Fibroblast of skin of back (primary cell): ENCODE measurements at regions not wholly inside any gene's neighbourhood (a gene's known extent, or its start where the extent isn't known, plus 50 kb on each side); places are given as distances from the start of the nearest gene placed in this dataset.

Source experiments
- DNase-seq: peaks from one replicate; pipeline ENCODE4 v3.0.0-alpha.2; 2013

DNA sequence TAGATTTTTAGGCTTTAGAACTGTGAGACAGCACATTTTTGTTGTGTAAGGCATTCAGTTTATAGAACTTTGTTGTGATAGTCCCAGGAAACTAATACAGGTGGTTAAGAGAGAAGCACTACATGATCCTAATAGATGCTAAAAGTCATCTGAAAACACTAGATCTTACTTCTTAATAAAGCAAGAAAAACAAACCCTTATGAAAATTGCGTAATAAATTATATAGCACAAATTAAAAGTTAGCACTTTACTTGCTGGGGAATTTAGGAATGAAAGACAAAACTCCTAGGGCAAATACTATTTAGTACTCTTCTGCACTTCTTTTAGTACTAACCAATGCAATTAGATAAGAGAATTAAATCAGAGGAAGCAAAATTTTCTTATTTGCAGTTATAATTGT, 163.3 kb upstream of the SHISA6 start:
- no peak for DNase-seq

DNA sequence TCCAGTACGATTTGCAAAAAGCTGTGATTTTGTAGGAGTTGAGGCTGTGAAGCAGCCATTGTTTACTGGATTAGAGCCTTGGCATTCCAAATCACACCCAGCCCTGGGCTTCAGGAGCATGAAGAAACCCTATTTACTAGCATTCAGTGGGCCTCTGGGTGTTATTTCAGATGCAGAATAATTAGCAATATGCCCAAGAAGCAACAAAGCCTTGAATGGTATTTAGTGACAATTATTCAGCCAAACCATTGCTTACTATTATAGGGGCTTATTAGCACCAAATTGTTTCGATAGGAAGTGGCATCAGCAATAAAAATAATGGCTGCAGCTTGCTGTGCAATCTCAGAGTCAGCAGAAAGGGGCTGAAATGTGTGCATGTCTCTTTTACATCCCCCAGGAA, 166.6 kb upstream of the SHISA6 start:
- no peak for DNase-seq

DNA sequence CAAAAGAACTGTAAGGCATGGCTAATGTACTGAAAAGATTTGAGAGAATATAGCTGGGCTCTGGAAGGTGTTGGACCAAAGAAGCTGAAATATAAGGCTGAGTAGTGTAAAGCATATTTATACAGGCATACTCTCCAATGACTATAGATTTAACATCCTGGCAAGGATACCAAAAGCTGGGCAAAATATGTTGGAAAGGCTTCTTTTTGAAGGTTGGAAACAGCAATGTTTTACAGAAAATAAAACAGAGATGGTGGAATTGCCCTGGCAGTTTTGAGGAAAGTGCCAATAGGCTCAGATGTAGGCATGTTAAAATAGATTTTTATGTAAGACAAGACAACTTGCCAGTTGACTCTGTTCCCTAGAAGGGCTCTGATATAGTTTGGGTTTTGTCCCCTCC, 184.1 kb upstream of the SHISA6 start:
- DNase-seq, result no peak

DNA sequence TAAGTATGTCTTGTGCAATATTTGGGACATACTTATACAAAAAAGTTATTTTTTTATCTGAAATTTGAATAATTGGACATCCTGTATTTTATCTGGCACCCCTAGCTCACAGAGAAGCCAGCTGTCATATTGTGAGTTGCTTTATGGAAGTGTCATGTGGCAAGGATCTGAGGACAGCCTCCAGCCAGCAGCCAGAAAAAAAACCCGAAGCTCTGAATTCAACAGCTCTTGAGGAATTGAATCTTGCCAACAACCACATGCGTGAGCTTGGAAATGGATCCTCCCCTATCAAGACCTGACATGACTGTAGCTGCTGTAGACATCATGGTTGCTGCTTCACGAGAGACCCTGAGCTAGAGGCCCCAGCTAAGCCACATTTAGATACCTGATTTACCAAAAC, 187.2 kb upstream of the SHISA6 start:
- DNase-seq, result no peak

DNA sequence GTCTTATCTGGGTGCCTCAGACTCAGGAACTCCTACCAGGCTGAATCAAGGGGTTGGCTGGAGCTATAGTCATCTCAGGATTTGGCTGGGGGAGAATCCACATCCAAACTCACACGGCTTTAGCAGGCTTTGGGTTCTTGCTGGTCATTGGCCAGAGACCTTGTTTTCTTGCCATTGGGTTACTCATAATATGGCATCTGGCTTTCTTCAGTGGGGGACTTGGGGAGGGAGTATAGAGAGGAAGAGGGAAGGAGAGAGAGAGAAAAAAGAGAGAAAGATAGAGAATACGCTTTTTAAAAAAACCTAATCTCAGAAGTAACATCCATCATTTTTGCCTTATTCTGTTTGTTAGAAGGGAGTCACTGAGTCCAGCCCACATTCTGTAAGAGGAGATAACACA, 191.5 kb upstream of the SHISA6 start:
- DNase-seq, result no peak

DNA sequence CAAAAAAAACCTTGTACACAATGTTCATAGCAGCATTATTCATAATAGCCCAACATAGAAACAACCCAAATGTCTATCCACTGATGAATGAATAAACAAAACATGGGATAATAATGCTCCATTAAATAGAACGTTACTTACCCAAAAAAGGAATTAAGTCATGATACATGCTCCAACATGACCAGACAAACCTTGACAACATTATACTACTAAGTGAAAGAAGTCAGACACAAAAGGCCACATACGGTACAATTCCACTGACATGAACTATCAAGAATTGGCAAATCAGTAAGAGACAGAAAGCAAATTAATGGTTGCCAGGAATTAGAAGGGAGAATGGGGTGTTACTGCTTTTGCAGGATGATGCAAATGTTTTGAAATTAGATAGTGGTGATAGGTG, 193.8 kb upstream of the SHISA6 start:
- DNase-seq, result no peak

DNA sequence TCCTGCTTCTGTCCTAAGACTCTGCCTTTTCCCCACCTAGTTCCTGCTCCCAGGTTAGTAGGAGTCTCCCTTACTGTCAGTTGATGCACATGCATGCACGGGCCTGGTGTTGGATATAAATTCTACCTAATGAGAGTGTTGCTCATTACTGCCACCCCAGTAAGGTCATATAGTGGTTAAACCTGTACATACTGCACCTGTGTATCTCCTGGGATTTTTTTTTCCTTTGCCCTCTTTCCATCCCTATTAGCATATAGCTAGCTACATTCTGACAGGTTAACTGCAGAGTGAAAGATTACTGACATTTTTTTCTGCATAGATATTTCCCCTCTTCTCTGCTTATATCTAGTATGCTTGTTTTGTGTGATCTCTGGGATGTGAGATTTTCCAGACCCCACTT, 201.5 kb upstream of the PIRT start:
- DNase-seq, result no peak

DNA sequence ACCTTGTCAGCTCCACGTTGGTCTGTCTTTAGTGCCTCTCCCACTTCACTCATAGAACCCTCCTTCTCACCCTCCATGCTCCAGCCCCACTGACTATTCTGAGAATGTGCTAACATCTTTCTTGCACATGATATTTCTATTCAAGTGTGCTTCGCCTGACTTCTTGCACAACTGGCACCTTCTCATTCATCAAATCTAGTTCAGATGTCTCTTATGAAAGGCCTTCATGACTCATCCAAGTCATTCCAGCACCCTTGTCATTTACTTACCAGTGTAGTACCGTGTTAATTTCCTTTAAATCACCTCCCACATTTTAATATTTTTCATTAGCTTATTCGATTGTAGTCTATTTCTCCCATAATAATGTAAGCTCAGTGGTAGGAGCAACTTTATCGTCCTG, 197.8 kb upstream of the PIRT start:
- DNase-seq, result no peak

DNA sequence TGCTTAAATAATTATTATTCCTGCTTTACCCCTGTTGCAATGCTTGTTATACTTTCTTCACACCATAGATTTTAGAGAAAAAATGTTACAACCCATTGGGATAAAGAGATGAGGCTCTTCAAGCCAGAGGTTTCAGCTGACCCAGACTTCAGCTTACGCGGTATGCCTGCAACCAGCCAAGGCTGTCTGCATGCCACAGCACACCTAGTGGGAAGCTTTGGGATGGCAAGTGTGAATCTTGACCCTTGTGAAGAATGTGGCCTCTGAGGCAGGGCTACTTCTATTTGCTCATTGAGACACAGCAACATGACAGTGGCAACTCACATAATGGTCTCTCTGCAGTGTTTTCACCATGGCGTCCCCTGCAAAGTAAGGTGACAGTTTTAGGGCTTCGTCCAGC, 193.9 kb upstream of the PIRT start:
- DNase-seq, result no peak

DNA sequence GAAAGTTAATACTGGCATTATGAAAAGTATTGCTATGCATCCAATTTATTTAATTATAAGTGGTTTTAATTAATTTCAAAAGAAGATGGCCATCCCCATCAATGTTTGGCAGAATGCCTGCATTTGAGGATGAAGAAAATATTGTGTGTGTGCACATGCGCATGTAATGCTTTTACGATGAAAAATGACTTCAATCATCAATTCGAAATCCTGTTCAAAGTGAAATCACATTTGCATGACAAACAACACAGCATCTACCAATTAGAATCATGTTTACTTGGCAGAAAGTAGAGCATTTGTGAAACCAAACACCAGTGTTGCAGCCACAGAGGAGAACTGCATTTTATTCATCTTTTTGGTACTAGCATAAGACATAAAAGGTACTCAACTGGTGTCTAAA, 191.9 kb upstream of the PIRT start:
- DNase-seq, result no peak

DNA sequence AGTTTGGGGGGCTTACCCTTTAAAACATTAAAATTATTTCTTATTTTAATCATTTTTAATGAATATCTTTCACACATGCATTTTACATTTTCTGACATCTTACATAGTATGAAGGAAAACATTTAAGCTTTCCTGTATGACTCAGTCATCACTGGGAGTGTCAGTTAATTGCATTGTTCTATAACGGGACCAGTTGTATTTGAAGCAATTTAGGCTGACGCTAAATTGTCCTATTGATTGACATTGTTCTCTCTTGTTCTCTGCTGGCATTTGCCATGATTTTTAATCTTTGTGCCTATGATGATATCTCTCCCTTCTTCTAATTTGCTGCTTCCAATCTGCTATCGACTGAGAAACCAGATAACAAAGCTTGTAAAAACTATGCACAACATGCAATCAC, 190.5 kb upstream of the PIRT start:
- DNase-seq, result no peak

DNA sequence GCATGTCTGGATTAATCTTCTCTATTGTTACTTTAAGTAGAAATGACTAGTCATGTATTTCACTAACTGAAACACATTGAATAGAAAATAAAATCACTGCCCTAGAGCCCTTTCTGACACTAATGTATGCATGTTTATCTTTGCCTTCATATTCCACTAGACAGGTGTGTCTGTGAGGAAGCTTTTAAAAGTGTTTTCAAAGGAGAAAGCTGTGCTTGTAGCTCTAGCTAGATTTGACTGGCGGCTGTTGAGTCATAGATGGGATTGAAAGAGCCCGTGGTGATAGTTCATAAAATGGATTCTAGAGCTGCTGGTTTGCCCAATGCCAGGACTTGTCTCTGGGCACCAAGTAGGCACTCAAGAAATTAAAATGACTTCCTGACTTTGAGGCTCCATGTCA, 189.0 kb upstream of the PIRT start:
- DNase-seq, result no peak

DNA sequence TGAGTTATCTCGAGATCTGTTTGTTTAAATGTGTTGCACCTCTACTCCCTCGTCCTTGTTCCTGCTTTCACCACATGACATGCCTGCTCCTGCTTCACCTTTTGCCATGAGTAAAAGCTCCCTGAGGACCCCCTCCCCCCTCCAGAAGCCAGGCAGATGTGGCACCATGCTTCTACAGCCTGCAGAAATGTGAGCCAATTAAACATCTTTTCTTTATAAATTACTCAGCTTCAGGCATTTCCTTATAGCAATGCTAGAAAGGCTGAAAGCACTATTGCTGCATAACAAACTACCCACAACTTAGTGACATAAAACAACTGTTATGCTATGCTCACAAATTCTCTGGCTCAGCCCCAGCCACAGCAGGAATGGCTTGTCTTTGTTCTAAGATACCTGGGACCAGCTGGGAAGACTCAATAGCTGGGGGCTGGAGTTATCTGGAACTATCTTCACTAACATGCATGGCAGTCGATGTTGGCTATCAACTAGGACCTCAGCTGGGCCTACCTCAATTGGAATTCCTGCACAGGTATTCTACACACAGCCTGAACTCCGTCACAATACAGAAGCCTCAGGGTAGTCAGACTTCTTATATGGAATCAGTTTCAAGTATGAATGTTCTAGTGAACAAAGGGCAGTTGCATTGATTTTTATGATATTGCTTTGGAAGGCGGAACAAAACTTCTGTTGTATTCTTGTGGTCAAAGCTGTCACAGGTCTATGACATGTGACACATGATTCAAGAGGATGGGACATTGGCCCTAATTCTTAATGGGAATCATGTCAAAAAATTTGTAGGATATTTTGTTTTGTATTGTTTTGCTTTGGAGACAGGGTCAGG, 186.0 kb upstream of the PIRT start:
- DNase-seq, result no peak

DNA sequence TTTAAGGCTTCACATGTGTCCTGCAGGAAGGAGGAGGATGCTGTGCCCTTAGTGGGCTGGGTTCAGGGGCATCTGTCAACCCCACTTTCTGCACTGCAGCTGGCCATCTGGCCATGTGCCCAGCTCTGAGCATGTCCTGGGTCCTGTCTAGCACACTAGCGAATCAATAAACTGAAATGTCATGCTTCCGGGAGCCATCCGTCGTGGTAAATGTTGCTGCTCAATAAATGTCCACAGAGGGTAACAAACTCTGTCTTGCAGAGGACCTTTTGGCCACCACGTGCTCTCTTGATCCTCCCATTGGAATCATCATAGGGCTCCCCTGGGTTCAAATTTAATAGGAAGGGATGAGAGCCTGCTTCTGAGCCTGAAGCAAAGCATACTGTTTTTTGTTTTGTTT, 168.6 kb upstream of the PIRT start:
- DNase-seq, result no peak

DNA sequence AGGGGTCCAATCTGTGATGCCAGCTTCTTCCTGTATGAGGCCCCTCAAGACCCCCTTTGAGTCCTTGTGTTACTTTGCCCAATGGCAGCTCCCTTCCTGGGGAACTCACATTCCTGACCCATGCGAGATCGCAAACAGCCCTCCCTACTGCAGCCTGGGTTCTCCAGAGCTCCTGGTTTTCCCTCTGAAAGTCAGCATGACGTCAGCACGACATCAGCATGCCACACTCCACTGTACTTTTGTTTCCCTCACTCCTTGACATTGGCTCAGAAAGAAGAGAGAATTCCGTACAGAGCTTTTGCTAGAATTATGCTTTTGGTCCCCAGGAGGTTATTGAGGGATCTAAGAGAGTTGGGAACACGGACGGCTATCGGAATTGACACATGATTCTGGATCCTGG, 168.1 kb upstream of the PIRT start:
- no peak for DNase-seq

DNA sequence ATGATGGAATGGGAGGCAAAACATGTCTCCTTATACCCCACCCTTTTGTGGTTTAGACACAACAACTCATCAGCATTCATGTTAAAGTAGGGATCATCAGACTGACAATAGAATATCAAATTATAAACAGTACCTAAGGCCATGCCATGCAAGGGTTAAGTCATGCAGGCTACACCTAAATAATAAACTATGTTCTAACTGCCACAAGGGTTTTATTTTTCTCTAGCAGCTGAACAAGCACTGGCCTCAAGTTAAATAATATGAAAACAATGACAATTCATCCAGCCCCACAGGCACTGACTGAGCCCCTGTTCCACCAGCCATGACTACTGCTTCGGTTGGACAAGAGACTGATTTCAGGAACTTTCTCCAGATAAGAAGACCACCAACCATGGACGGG, 164.5 kb upstream of the PIRT start:
- no peak for DNase-seq

DNA sequence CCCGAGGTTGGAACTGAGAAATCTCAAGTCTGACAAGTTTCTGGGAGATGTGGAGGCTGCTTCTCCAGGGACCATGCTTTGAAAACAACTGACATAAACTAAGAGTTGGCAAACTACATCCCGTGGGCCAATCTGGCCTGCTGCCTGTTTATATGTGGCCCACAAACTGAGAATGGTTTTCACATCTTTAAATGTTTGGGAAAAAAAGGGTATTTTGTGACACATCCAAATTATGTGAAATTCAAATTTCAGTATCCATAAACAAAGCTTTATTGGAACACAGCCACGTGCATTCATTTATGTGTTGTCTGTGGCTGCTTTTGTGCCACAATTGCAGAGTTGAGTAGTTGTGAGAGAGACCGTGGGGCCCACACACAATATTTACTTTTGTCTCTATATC, 163.8 kb upstream of the PIRT start:
- no peak for DNase-seq

DNA sequence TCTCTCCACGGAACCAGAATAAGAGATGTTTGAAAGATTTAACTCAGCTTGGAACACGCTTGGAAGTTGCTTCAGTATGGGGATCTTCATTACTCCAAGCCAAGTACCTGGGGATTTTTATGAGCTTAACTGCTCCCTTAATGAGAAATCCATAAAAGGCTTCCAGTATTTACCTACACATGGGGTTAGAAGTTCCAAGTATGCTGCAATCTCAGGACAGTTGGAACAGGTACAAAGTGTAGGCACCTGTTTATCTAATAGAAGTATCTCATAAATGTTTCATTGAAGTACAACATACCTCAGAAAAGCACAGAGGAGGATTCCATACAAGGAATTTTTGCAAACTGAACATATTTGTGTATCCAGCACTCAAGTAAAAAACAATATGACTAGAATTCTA, 161.6 kb upstream of the PIRT start:
- no peak for DNase-seq

DNA sequence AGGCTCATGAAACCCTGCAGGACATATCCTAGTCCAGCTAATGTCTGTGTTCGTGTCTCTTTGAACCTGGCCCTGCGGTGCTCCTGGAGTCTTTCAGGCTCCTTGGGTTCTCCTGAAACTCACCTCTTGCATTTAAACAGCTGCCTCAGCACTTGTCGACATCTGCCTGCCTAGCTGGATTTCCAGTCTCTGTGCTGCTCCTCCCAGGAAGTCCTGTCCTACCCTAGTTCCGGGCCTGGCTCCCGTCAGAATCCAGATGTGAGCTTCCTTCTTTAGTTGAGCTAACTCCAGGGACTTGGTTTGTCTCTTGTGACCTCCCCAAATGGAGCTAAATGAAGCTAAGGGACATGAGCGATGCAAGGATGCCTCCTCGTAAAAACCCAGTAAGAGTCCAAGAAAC, 155.2 kb upstream of the PIRT start:
- no peak for DNase-seq

DNA sequence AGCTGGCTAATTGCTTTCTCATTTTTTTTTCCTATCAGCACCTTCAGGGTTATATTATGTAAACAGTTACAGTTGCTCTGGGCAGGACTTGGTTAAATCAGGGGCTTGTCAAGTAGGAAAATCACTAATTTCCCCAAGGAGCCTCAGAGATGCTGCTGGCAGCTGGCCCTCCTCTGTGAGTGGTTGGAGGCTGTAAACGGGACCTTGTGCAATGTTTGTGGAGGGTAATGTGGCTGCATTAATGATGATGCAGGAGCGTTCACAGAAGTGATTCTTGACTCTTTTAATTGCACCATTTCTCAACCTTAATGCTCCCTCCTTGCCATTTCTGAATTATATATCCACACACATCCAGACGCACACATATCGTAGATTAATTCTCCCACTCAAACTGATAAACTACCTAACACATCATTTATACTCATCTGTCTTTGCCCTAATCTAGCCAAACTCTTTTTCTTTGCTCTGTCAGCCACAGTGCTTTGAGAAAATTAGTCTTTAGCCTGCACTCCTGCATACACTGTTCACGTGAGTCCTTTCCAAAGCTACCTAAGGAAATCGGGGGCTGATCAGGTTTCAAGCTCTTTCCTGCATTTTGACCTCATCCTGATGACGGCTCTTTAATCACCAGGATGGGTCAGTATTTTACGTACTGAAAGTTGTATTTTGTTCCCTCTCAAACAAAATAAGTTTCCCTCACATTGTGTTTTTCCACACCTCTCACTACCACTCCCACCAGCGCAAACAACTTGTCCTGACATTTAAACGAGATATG, 154.4 kb upstream of the PIRT start:
- DNase-seq, result no peak

DNA sequence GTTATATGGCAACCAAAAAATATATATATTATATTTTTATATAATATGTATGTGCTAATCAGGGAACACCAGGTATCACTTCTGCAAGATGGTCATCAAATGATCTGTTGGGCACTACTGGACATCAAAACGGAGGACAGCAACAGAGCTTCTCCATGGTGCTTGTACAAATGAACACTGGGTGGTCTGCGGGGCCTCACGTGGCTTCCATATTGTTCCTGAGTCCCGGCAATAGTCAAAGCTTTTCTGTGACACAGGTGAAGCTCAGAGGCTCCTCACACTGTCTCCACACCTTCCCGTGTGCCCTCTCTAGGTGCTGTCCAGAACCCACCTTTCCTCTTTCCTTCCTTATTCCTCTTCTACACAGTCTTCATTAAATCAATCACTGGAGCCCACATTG, 149.9 kb upstream of the PIRT start:
- DNase-seq, result no peak

DNA sequence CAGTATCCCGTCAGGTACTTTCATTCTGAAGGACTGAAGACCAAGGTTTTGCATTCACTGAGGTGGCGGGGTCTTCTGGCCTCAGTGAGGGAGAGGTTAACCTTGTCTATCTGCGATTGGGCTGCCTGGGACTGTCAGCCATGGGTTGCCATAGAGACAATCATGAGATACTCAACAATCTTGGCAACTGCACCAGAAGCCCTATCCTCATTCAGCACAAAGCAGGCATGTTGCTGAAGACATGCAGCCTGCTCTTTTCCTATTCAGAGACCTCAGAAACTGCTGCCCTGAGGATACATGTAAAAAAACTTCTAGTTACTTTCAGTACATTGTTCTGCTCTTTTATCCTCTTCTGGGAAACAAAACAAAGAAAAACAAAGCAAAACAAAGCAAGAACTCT, 146.3 kb upstream of the PIRT start:
- no peak for DNase-seq

DNA sequence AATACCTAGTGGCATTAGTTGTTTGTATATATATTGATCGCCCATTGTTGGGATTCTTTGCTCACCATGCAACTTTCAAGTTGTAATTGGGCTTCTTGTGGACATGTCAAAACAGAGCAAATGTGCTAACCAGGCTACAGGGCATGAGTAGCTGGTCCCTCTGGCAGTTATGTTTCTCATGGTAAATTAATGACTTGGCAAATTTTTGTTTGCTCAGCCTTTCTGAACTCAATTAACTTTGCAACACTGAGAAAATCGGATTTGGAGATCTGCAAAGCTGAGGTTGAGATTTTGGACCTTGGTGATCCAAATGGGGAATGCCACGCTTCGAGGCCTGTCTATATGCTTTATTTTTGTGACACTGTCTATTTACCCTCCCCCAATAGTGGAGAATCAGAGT, 138.5 kb upstream of the PIRT start:
- no peak for DNase-seq

DNA sequence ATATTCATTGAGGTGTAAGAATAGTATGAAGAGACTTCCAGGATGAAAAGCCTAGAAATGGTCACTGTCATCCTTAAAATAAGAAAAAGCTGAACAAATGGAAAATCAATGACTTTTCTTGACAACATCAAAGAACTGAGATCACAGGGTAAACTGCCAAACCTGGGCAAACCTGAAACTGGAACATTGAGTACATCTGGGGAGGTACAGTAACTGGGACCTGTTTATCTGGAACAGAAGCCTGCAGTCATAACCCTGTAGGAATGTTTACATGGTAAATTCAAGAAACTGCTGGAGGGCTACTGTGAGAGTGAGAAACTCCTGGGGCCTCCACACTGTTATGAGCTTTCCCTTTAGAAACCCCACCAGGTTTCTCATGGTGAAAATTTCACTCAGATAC, 130.1 kb upstream of the PIRT start:
- DNase-seq, result no peak

DNA sequence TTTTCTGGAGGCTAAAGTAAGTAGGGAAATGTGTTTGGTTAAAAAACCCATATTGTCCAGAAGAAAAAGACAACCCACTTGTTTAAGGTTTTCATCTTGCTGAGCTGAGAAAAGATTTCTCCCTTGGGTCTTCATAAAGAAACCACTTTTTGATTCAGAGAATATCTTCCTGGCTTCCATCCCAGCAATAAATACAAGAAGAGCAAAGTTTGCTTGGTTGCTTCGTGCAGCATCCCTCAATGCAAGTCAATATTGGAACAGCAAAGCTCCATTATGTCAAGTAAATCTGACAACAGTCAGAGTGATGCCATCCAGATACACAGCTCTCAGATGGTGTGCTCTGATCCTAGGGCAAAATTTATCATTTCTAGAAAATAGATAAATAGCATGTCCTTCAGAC, 118.9 kb upstream of the PIRT start:
- no peak for DNase-seq
